Choroid plexus epithelial cell (primary cell): ENCODE measurements at regions not wholly inside any gene's neighbourhood (a gene's known extent, or its start where the extent isn't known, plus 50 kb on each side); places are given as distances from the start of the nearest gene placed in this dataset.

Experiments
- DNase-seq: peaks from one replicate; pipeline ENCODE4 v3.0.0-alpha.2; 2010; ENCODE audit warnings: low read depth
- H3K4me3 ChIP-seq: 2 replicates; pipeline ENCODE4 v1.5.1; 2011; ENCODE audit warnings: low read depth, mild to moderate bottlenecking, control low read depth, low read length, moderate library complexity
- TF ChIP-seq, protein P1 (sequence below): conservative IDR thresholded peaks from 2 replicates; pipeline ENCODE4 v1.5.1; 2011; ENCODE audit warnings: low read depth, mild to moderate bottlenecking, control low read depth, inconsistent platforms, low read length, moderate library complexity

DNA sequence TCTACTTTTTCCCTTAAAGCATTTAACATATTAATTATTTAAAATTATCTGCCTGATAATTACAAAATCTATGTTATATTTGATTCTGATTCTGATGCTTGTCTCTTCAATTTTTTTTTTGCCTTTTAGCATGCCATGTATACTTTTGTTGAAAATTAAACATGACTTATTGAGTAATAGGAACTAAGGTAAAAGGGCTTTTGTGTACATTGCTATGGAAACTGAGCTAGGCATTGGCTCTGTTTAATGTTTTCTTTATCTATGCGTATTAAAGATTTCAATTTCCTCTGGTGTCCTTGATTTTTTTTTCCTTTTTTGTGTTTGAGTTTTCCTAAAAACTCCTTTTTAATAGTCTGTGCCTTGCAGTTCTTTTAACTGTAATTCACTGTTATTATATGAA, 805.2 kb downstream of the DHX35 start:
- no peak overlapping the region for H3K4me3 ChIP-seq
- no peak for DNase-seq
- TF ChIP-seq, protein P1, sequence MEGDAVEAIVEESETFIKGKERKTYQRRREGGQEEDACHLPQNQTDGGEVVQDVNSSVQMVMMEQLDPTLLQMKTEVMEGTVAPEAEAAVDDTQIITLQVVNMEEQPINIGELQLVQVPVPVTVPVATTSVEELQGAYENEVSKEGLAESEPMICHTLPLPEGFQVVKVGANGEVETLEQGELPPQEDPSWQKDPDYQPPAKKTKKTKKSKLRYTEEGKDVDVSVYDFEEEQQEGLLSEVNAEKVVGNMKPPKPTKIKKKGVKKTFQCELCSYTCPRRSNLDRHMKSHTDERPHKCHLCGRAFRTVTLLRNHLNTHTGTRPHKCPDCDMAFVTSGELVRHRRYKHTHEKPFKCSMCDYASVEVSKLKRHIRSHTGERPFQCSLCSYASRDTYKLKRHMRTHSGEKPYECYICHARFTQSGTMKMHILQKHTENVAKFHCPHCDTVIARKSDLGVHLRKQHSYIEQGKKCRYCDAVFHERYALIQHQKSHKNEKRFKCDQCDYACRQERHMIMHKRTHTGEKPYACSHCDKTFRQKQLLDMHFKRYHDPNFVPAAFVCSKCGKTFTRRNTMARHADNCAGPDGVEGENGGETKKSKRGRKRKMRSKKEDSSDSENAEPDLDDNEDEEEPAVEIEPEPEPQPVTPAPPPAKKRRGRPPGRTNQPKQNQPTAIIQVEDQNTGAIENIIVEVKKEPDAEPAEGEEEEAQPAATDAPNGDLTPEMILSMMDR = no peak

DNA sequence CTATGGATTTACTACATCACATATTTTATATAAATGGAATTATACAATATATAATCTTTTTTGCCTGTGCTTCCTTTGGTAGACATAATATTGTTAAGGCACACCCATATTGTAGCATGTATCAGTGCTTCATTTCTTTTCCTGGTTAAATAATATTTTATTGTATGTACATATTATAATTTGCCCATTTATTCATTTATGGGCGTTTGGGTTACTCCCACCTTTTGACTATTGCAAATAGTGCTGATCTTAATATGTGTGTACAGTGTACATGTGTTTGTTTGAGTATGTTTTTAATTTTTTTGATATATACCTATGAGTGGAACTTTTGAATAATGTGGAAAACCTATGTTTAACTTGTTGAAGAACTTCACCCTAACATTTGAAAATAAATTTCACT, 804.2 kb downstream of the DHX35 start:
- no peak overlapping the region for H3K4me3 ChIP-seq
- DNase-seq = no peak
- TF ChIP-seq, protein P1 = no peak

DNA sequence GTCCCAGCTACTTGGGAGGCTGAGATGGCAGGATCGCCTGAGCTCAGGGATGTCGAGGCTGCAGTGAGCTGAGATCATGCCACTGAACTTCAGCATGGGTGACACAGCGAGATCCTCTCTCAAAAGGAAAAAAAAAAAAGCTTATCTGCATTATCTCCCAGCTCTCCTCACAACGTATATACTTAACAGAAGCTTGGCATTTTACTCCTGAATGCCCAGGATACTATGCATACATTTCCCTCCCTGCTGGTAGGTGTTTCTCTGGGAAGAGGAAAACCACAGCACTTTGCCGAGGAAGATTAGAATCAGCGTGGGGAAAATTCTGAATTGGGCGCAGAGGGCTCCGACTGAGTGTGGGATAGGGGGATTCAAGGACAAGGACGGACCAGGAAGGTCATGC, 800.6 kb downstream of the DHX35 start:
- DNase-seq = no peak
- TF ChIP-seq, protein P1 = no peak

DNA sequence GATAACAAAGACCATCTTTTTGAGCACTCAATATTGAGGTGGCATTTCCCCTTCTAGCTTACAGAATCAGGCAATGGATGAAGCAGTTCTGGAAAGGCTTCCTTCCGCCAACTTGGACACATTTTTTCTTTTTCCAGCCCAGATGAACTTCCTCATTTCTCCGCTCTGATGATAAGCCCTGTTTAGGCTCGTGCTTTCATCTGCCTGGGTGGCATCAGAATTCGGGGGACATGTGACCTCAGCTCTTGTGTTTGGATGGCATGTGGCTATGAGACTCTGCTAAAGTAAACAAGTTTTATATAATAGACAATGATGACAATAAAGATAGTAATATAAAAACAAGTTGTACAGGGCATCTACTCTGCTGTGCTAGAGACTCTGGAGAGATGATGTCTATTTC, 796.7 kb downstream of the DHX35 start:
- DNase-seq = no peak
- no peak overlapping the region for H3K4me3 ChIP-seq
- TF ChIP-seq, protein P1 = no peak

More for the DNA sequence above, 800.6 kb downstream of the DHX35 start:
- H3K4me3 ChIP-seq = no peak overlapping the region

DNA sequence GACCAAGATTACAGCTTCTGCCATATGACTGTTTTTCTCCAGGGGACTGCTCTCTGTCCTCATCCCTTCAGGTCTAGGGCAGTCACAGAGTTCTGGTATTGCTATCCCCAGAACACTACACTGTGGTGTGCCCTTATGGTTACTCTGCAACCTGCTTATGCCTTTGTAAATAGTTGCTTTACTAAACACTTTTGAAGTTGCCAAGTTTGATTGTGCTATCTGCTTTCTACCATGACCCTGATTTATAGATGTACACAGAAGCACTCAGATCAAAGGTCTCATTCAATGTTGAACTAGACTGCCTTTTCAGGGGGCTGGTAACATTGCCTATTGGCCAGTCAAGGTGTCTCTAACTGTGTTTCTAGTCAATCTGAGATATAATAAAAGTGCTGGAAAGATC, 794.7 kb downstream of the DHX35 start:
- no peak overlapping the region for H3K4me3 ChIP-seq
- no peak for DNase-seq
- TF ChIP-seq, protein P1 = no peak

DNA sequence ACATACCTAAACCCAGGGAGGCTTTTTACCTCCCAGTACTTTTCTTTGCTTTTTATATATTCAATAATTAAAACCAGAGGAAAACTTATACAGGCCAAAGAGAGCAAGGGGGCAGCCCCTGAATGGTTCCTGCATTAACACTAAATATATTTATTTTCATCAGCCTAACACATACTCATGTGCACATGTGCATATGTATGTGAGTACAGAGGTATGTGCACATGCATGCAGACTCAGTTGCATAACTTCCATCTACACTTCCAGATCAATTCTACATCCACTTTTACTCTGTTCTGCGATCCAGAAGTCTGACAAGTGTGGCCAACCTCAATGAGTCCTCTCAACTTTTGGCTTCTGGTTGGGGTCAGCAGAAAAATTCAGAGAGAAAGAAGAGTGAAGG, 794.2 kb downstream of the DHX35 start:
- H3K4me3 ChIP-seq = no peak overlapping the region
- TF ChIP-seq, protein P1 = no peak
- DNase-seq = no peak

DNA sequence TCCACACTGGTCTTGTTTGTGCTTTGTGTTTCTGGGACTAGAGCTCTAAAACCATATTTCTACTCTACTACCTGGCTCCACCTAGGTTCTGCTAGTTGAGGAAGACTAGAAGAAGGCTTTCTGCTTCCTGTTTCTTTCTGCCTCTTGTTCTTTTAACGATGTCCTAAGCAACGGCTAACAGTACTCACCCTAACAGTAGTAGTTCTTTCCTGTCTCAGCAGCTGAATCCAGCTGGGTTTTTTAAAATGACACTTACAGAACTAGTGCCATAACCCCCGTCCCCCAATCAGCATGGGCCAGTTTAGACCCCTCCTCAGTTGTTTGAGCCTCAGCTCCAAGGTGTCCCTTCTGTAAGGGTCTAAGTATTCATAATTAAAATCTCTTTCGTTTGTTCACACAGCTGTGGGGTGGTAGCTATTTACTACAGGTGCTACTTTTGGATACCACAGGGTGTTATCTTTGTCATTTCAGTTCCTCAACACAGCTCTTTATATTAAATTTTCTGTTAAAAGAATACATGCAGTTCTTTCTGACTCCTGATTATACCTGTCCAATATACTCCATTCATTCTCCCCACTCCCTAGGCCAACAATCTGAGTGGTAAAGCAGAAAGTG, 790.2 kb downstream of the DHX35 start:
- TF ChIP-seq, protein P1 = no peak

More for the DNA sequence above, 790.2 kb downstream of the DHX35 start:
- no peak for DNase-seq
- no peak overlapping the region for H3K4me3 ChIP-seq
